Activated T-cell treated with anti-CD3 and anti-CD28 coated beads for 24 hours (primary cell): ENCODE measurements at regions not wholly inside any gene's neighbourhood (a gene's known extent, or its start where the extent isn't known, plus 50 kb on each side); places are given as distances from the start of the nearest gene placed in this dataset.

ENCODE experiments used
- DNase-seq: peaks from one replicate; pipeline ENCODE4 v3.0.0-alpha.2; 2020; ENCODE audit warnings: low read depth

DNA sequence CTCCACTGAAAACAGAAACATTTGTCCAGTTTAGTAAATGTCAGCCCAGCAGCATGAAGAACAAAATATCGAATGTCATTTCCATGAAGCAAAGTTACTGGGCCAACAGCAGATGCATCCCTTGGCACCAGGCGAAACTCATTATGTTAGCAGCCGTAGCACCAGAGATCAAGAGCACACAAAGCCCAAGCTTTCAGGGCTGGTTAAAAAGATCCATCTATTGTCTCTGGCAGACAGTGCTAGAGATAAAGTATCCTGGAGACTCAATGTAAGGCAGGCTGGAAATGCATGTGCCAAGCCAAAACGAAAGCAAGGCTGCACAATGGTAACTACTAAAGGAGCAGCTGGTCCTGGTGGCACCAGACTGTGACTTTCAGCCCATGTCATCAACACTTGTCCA, 120.3 kb upstream of the PLEKHG7 start:
- DNase-seq = no peak

DNA sequence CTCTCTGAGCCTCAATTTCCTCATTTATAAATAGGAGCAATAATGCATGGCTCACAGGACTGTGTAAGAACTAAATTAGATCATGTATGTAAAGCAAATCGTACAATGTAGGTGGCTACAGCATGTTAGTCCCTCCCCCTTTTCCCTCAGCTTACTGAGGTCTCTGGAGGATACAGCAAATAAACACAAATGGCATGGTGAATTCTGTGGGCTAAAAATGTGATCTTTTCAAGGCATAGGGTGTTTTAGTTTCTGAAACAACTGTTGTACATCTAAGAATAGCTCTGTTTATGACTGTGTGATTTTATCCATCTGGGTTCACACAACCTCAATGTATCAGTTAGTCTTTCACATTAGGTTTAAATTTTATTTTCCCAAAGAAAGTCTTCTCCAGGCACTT, 121.2 kb upstream of the PLEKHG7 start:
- DNase-seq = no peak

DNA sequence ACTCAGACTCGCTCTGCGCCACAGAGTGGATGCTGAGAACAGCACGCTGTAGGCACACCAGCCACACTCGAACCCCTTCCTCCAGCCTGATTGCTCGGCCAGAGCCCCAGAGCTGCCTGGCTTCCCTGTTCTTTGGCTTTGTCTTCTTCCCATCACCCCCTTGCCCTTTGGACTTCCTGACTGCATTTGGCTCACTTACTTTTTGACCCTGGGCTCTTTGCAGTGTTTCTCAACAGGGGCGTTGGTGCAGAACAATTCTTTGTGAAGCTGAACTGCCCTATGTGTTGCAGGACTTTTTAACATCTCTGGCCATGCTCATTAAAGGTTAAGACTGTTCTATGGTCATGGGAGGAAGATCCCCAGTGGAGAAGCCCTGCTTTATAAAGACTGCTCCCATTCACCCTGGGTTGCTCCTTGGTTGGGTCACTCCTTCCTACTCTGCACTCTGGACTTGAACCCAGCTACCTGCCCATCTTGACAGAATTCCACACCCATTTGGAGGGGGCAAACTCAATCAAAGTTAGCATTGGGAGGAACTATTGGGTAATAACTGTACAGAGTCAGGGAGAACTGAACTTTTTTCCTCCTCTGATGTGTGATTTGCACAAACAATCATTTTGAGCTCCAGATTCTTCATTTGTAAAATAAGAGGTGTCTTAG, 127.7 kb upstream of the PLEKHG7 start:
- DNase-seq = no peak

DNA sequence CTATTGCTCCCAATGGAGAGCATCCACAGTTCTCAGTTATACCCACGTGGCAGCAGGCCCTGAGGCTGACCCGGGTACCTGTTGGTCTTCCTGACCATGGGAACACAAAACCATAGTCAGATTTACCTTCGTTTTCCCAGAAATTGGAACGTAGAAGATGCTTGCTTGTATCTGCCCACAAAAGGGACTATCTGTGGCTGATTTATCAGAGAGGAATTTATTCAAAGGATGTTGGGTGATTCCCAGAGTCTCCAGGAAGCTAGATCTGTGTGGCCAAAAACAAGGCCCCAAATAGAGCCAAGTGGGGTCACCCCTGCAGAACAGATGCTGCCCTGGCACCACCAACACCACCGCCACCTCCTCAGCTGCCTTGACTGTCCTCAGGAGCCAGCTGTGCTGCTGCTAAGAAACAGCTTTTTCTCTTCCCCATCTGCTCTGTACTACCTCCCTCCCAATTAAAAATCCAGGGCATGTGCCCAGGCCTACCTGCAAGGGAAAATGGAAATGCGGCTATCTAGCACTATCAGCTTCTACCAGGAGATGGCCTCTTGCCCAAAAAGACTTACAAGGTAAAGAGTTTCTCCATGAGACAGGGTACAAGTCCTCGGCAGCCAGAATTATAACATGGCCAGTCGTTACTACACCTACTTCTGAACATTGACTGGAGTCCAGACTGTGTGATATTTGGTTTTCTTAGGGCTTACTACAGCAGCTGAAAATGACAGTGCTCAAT, 128.6 kb upstream of the PLEKHG7 start:
- DNase-seq = no peak

DNA sequence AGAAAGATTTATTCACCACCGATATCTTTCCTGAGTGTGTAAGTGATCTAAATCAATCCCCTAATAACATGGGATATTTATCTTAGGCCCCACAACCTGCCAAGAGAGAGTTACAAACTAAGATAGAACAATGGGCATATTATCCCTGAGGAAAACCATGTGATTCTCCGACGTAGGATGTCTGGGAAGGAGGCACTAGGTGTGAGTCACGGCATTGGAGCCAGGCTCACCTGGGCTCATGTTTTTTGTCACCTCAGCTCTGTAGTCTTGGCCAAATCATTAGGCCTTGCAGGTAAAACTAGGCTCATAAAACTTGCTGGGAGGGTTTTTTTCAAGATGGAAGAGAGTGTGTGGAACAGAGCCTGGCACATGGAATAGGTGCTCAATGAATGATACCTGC, 129.7 kb upstream of the PLEKHG7 start:
- no peak for DNase-seq

DNA sequence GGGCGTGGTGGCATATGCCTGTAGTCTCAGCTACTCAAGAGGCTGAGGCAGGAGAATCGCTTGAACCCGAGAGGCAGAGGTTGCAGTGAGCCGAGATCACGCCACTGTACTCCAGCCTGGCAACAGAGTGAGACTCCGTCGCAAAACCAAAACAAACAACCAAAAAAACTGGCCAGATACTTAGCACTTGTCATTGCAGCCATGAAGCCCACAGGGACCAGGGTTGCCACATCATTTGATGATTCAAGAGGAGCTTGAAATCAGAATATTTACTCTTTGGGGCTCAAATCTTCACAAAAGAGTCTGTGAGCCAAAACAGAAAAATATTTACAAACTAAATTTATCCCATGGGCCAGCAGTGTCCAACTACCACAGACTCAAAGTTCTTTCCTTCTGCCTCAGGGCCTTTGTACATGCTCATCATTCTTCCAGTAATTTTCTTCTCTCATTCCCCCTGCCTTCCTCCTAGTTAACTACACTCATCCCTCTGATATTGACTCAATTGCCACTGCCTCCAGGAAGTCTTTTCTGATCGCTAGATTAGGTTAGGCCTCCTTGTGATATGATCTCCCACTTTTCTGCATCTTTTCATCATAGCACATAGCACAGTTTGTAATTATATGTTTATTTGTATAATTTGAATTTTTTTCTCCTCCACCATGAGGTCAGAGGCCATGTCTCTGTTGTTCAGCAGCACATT, 130.8 kb upstream of the PLEKHG7 start:
- DNase-seq = no peak

DNA sequence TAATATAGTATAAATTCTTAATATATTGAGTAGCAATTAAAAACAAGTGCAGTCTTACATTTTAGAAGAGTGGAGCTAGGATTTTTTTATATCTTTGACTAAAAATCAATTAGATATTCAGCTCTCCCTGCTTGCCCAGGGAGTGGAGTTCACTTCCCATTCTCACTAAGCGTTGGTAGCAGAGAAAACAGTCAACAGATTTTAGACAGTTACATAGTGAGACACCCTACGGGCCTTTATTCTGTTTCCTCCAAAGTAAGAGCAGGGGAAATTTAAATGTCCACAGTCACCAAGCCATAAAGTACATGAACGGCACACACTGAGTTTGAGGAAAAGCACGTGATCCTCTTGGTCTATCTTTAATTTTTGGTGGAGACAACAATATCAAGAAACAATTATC, 131.6 kb upstream of the PLEKHG7 start:
- DNase-seq = no peak

DNA sequence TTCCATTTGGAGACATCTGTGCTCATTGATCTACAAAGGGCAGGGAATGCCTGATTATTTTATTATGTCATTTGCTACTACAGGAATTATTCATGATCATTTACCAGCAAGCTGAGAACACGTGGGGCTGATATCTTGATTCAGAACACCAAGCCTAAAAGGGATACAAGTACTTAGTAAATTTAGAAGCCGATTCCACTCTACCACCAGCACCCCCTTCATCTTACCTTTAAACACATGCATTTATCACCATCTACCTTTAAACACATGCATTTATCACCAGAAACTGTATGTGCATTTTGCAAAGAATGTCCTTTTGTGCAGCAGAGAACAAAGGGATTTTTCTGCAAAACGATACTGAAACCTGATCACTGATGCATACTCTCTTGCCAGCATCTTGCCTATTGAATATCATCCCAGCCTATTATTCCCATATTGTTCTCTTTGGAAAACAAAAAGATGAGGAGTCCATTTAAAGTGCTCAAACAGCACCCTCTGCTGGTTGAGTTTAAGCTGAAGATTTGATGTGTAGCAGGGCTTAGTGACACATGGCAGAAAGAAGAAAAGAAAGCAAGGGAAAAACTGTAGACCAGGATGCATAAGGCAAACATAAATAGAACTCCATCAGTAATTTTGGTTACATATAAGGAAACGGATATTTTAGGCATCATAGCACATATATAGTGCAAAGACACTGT, 132.6 kb upstream of the PLEKHG7 start:
- DNase-seq = peak; percentile 44

DNA sequence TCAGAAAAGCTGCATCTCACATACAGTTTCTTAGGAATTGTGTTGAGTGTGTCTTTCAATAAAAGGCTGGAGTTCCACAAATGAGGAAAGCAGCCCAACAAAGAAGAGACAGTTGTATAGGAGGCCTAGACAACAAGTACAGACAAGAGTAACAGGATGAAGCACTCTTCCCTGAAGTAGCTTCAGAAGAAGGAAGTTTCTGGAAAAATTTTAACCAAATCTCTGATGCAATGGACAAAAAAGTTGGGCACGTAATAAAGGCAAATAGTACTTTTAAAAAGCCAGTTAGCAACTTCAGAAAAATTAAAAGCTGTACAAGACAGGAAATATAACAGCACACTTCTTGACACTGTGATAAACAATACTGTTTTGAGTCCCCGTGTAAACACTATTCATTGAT, 134.1 kb upstream of the PLEKHG7 start:
- DNase-seq = no peak

DNA sequence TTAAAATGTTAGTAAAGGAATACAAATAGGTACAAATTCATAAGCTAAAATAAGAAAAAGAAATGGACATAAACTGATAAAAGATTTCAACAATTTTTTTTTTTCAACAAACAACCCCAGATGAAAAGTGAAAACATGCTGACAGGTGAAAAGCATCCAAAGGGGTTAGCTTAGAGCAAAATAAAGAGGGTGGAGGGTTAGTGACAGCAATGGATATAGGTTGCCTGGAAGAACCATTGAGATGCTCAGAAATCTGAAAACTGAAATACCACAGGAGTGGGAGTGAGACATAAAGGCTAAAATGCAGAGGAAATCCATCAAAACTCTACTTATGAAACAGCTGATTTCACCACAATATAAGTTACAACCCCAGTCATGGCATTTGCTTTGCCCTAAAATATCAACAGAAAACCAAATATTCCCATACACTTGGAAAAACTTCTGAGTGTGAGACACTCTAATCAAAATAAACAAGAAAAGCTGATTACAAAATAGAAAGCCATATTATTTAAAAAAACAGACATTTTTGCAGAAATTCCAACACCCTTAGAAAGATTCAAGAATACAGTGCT, 136.3 kb upstream of the PLEKHG7 start:
- no peak for DNase-seq

DNA sequence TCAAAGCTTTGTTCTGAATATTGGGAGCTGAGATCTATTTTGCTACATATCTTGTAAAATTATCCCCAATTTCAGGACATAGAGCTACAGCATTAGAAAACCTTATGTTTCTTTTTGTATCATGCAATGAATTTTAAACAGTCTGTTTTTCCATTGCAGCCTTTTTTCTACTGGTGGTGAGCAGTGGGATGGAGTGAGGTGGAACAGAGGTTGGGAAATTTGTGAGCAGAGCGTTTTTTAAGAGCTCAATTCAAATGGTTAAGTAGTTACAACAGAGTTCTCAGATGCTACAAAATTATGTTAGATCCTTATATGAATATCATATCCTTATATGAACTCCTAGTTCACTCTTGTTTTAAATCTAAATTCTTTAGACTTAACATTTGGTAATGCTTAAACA, 139.0 kb upstream of the PLEKHG7 start:
- no peak for DNase-seq

DNA sequence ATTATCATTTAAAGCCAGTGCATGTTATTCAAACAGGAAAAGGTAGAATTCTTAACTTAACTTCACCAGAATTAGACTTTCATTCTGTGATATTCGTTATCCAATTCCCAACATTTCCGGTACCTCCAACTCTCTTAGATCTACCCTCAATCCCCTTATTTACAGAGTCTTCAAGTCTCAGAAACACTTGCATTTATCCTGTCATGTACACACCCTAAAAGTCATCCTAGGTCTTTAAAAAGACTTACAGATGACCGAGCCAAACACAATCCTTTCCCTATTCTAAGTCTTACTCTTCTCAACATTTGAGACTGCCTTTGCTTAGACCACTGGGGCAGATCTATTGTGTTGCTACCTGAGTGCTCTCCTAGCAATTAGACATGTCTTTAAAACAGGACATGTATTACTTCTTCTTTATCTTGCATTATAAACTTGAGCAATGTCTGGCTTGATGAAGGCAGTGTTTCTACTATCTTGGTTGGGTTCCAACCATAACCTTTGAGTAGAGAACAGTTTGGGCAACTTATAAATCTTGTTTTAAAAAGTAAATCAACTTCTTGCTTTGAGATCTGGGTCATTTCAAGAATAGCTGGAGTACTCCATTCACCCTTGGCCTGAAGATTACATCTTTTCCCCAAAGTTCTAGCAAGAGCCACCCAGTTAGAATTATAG, 140.6 kb upstream of the PLEKHG7 start:
- no peak for DNase-seq

DNA sequence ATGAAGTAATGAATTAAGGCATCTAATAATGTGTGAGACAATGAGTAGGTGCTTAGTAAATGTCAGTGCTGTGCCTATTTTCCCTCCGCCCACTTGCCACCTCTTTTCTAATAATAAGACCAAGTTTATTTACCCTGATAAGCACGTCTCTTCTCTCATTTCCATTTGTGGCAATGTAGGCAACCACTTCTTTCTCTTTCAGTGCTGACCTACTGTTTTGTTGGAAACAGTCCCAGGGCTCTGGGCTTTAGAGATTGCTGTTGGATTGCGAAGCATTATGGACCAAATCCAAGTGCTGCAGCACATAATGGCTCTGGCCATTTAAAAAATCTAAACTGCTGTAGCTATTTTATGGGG, 141.3 kb upstream of the PLEKHG7 start:
- DNase-seq = no peak

DNA sequence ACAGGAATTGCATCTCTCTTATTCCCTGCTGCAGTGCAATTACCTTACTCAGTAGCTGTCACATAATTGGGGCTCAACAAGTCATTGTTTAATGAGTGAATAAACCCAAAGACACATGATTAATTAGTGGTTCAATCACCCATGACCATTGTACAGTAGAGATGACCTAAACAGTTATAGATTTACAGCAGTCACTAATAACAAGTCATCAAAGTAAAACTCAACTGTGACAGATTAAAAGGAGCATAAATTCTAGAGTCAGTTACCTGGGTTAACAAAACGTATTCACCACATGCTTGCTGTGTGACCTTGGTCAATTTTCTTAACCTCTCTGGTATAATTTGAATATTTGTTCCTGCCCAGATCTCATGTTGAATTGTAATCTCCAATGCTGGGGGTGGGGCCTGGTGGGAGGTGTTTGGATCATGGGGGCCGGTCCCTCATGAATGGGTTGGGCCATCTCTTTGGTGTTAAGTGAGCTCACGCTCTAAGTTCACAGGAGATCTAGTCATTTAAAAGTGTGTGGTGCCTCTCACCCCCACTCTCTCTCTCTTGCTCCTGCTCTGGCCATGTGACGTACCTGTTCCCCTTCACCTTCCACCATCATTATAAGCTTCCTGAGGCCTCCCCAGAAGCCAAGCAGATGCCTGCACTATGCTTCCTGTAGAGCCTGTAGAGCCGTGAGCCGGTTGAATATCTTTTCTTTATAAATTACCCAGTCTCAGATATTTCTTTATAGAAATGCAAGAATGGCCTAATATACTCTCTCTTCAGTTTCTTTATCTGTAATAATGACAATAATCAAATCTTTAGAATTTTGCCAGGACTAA, 141.9 kb upstream of the PLEKHG7 start:
- DNase-seq = no peak

DNA sequence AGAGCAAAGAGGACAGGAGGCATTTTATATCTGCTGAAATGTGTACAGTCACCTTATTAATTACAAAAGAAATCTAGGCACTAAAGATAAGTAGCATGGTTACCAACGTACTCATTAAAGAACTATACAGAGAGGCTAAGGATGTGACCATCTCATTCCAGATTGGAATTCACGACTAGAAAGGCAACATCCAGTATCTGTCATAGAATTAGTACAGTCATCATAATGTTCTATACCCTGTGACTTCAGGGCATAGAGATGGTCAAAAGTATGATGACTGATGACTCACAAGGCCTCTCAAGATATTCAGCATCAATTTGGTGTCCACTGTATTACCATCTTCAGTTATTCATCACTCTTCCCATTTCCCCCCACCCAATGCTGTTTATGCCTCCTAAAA, 144.0 kb upstream of the PLEKHG7 start:
- DNase-seq = no peak

DNA sequence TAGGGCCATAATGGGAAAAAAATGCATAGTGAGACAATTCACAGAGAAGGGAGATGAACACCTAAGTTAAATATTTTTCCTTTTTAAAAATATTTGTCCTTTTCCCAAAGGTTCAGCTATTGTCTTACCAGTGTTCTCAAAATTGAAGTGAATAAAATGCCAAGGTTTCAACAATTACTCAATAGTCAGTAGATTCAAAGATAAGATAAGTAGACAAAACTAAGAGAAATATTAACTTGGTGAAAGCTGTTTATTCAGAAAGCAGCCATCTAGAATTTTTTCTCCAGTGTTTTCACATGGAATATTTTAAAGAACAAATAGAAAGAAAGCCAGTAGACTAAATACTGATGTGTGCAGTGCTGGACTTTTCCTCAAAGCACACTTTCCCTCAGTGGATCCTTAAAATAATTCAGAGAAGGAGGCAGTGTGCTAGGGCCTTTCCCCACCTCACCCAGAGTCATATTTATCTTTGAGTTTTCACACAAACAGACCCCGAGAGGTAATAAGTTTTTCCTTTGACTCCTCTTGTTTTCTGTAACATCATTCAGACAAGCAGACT, 144.5 kb upstream of the PLEKHG7 start:
- no peak for DNase-seq

DNA sequence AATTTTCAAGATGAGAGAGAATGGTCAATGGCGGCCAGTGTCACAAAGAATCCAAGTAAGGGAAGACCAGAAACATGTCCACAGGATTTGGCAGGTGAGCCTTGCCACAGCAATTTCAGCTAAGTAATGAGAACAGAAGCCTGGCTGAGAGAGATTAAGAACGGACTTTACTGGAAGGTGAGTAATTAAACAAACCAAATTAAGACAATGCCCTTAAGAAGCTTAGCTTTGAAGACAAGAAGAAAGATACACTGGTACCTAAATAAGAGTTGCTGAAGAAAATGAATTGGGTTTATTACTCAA, 145.4 kb upstream of the PLEKHG7 start:
- DNase-seq = no peak

DNA sequence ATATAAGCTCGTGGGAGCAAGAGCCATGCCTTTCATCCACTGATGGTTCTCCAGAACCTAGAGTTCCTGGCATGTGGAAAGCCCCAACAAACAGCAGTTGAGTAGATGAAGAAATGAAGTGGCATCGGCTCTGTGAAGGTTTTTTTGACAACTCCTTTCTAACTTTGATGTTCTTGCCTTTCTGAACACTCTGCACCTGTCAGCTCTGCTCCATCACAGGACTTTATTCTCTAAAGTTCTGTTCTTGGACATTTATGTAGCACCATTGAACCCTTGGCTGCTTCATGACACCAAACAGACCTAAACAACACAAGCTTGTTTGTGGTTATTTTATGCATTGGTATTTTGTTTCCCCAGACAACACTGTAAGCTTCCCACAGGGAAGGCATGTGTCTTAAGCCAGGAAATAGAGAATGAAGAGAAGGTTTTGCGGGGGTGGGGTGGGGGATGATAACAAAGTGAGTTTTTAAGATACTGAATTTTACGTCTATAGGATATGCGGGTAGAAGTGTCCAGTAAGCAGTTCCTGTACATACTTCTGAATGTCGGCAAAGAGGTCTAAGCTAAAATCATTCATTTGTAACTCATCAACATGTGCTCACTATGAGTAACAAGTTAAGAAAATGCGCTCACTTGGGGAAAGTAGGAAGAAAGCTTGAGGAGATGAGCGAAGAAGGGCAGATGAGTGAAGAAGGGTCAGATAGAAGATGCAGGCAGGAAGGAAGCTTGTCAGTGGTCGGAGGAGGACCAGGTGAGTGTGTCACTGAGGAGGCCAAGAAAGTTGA, 146.0 kb upstream of the PLEKHG7 start:
- DNase-seq = no peak

DNA sequence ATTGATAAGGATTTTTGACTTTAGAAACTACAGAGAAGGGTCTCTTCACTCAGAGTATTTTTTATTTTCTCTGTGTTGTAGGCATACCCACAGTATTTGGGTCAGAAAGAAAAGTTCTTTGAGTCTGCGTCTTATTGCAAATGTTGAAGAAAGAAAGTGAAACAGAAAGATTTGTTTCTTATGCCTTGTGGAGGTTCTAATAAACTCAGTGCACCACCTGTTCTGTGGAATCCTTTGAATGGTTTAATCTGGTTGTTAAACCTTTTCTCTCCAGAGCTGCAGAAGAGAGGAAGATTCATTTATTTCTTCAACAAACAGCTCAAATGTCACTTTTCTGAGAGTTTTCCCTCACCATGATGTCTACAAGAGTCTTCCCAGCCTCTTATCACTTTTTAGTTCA, 146.6 kb upstream of the PLEKHG7 start:
- no peak for DNase-seq
